CD14-positive monocyte (primary cell): ENCODE measurements at regions not wholly inside any gene's neighbourhood (a gene's known extent, or its start where the extent isn't known, plus 50 kb on each side); places are given as distances from the start of the nearest gene placed in this dataset.

Experiments
- DNase-seq, 3 donors: peaks; one replicate each; pipeline ENCODE4 v3.0.0-alpha.2; 2011 to 2022
- H2AFZ ChIP-seq: 2 replicates; pipeline ENCODE4 v1.6.0; 2012; ENCODE audit warnings: mild to moderate bottlenecking, low read depth, low read length, inconsistent platforms; ENCODE audit not compliant: insufficient read depth, poor library complexity, severe bottlenecking
- H3K27ac ChIP-seq, 2 donors: 1 replicate in 1 of 2; 2 replicates in 1 of 2; pipeline ENCODE4 v1.5.1; 2012 to 2013; ENCODE audit warnings: low read length in 2 of 2, control low read depth in 1 of 2, inconsistent platforms in 1 of 2, low read depth in 1 of 2, mild to moderate bottlenecking in 1 of 2
- H3K27me3 ChIP-seq, 2 donors: one replicate each; pipeline versions ENCODE4 v1.6.0 to v1.6.1; 2011 to 2013; ENCODE audit warnings: low read length in 2 of 2; ENCODE audit not compliant: control insufficient read depth in 2 of 2, insufficient read depth in 2 of 2
- H3K36me3 ChIP-seq, 2 donors: replicated peaks in 1 of 2; 1 replicate in 1 of 2; 2 replicates in 1 of 2; pipeline versions ENCODE4 v1.5.1 to v1.6.1; 2012 to 2013; ENCODE audit warnings: low read length in 2 of 2, control low read depth in 1 of 2, inconsistent platforms in 1 of 2, mild to moderate bottlenecking in 1 of 2; ENCODE audit not compliant: insufficient read depth in 2 of 2, control insufficient read depth in 1 of 2
- H3K4me1 ChIP-seq, 2 donors: 1 replicate in 1 of 2; 2 replicates in 1 of 2; pipeline versions ENCODE4 v1.5.1 to v1.6.1; 2012 to 2013; ENCODE audit warnings: low read length in 2 of 2, control low read depth in 1 of 2, inconsistent platforms in 1 of 2, mild to moderate bottlenecking in 1 of 2, moderate library complexity in 1 of 2; ENCODE audit not compliant: insufficient read depth in 2 of 2, control insufficient read depth in 1 of 2
- H3K4me2 ChIP-seq: replicated peaks from 2 replicates; pipeline ENCODE3; 2012; ENCODE audit warnings: low read length, moderate library complexity, mild to moderate bottlenecking; ENCODE audit not compliant: poor library complexity, severe bottlenecking; ENCODE audit errors: extremely low read depth
- H3K4me3 ChIP-seq, 3 experiments: fragments of 200-600 bp in 1 of 3; sonication (generic) in 1 of 3; replicated peaks in 1 of 3; 1 replicate in 2 of 3; 2 replicates in 1 of 3; pipeline ENCODE4 v1.5.1; 2011 to 2013; ENCODE audit warnings: low read length in 3 of 3, mild to moderate bottlenecking in 3 of 3, control low read depth in 2 of 3, low read depth in 2 of 3, inconsistent platforms in 1 of 3, moderate library complexity in 1 of 3
- H3K79me2 ChIP-seq: 2 replicates; pipeline ENCODE4 v1.6.0; 2012; ENCODE audit warnings: mild to moderate bottlenecking, control low read depth, inconsistent platforms, low read length, moderate library complexity; ENCODE audit not compliant: insufficient read depth
- H3K9ac ChIP-seq: 2 replicates; pipeline ENCODE4 v1.6.0; 2017; ENCODE audit warnings: low read length, mild to moderate bottlenecking; ENCODE audit not compliant: insufficient read depth, poor library complexity, severe bottlenecking
- H3K9me3 ChIP-seq, 2 donors: replicated peaks in 1 of 2; 1 replicate in 1 of 2; 2 replicates in 1 of 2; pipeline versions ENCODE4 v1.5.1 to v1.6.1; 2012 to 2013; ENCODE audit warnings: low read length in 2 of 2, control low read depth in 1 of 2; ENCODE audit not compliant: control insufficient read depth in 1 of 2, insufficient read depth in 1 of 2
- H4K20me1 ChIP-seq: 2 replicates; pipeline ENCODE4 v1.6.0; 2012; ENCODE audit warnings: mild to moderate bottlenecking, low read length, control low read depth, moderate library complexity; ENCODE audit not compliant: insufficient read depth
- H3K27ac Mint-ChIP-seq, 7 donors: one replicate each; pipeline ENCODE4 v1.8.0; 2020; ENCODE audit warnings: mild to moderate bottlenecking in 7 of 7, mixed read lengths in 7 of 7, moderate library complexity in 6 of 7, inconsistent platforms in 2 of 7
- H3K27me3 Mint-ChIP-seq, 3 donors: one replicate each; pipeline ENCODE4 v1.8.0; 2021 to 2022; ENCODE audit warnings: low read depth in 3 of 3, mild to moderate bottlenecking in 3 of 3, mixed read lengths in 3 of 3, moderate library complexity in 3 of 3, inconsistent platforms in 1 of 3
- H3K36me3 Mint-ChIP-seq, 2 donors: one replicate each; pipeline ENCODE4 v1.8.0; 2020; ENCODE audit warnings: mixed read lengths in 2 of 2, inconsistent platforms in 1 of 2, mild to moderate bottlenecking in 1 of 2
- H3K4me1 Mint-ChIP-seq: one replicate; pipeline ENCODE4 v1.8.0; 2020; ENCODE audit warnings: mild to moderate bottlenecking, mixed read lengths
- H3K4me3 Mint-ChIP-seq, 2 donors: one replicate each; pipeline ENCODE4 v1.8.0; 2020; ENCODE audit warnings: mild to moderate bottlenecking in 2 of 2, mixed read lengths in 2 of 2, moderate library complexity in 1 of 2
- H3K9me3 Mint-ChIP-seq, 7 donors: one replicate each; pipeline ENCODE4 v1.8.0; 2020 to 2022; ENCODE audit warnings: mixed read lengths in 7 of 7, mild to moderate bottlenecking in 6 of 7, moderate library complexity in 6 of 7, inconsistent platforms in 2 of 7
- CTCF ChIP-seq: fragments of 200-600 bp; IDR thresholded peaks from one replicate; pipeline ENCODE4 v1.8.0; 2022; ENCODE audit warnings: antibody characterized with exemption, mild to moderate bottlenecking
- WGBS: methylation state at CpG from one replicate; pipeline ENCODE4 v1.1.5; 2013; ENCODE audit warnings: missing lambda C conversion rate; ENCODE audit not compliant: insufficient coverage; 5-methylcytosine and 5-hydroxymethylcytosine counted together
- intact Hi-C, 2 donors: fragments of 100-400 bp; cut with micrococcal nuclease; formaldehyde crosslinking; loops; one replicate each; pipeline versions ENCODE4 v1.15.0 to v1.15.1; 2023

DNA sequence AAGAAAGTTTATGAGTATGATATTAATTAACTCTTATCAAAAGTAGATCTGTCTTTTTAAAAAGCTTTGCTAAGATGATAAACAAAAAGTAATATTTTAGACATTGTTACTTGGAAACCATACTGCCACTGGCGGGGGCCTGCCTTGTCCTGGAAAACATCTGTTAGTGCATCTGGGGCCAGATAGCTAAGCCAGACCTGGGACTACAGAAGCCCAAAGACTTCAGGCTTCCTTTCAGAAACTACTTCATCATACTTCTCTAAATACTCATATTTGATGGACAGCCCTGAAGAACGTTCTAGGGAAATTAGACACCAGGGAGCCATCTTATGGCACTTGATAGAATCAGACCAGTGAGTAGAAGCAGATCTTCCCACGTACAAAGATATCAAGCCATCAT is 795.4 kb upstream of the SEMA6D start:
- Histone ChIP-seq H3K9ac (no peak overlapping the region), H3K36me3 (no peaks in the 10 kb centered on the region), H3K9me3 (peaks cover 5 to 16% of the 10 kb centered on the region in 2 donors), H2AFZ (no peak overlapping the region), H3K27ac (no peak overlapping the region), H4K20me1 (no peaks in the 10 kb centered on the region), H3K79me2 (no peaks in the 10 kb centered on the region), H3K4me1 (no peaks in the 10 kb centered on the region), H3K27me3 (no peaks in the 10 kb centered on the region), H3K4me2 (no peak overlapping the region), H3K4me3 (no peak overlapping the region)
- H3K9me3 Mint-ChIP-seq, result peaks cover 0 to 14% (median 4%) of the 10 kb centered on the region in 7 donors
- no peak for TF ChIP-seq CTCF
- intact Hi-C loops, result no loop called here
- H3K27ac Mint-ChIP-seq, result no peak overlapping the region
- WGBS, result 75% methylated on average over 1 of the region's 3 CpGs
- H3K27me3 Mint-ChIP-seq, result no peaks in the 10 kb centered on the region
- H3K4me3 Mint-ChIP-seq, result no peak overlapping the region
- H3K4me1 Mint-ChIP-seq, result no peaks in the 10 kb centered on the region
- no peaks in the 10 kb centered on the region for H3K36me3 Mint-ChIP-seq
- no peak for DNase-seq

- Mint-ChIP-seq H3K4me3 (no peak overlapping the region), H3K27ac (no peak overlapping the region), H3K9me3 (peaks cover 0 to 6% (median 2%) of the 10 kb centered on the region in 7 donors), H3K27me3 (peaks cover 0 to 2% (median 0%) of the 10 kb centered on the region in 3 donors), H3K36me3 (no peaks in the 10 kb centered on the region), H3K4me1 (no peaks in the 10 kb centered on the region)
- Histone ChIP-seq H3K4me1 (no peaks in the 10 kb centered on the region), H3K27ac (no peak overlapping the region), H3K9ac (no peak overlapping the region), H3K79me2 (no peaks in the 10 kb centered on the region), H2AFZ (no peak overlapping the region), H3K4me2 (no peak overlapping the region), H3K27me3 (no peaks in the 10 kb centered on the region), H3K4me3 (no peak overlapping the region), H3K9me3 (peaks cover 0 to 4% of the 10 kb centered on the region in 2 donors), H3K36me3 (no peaks in the 10 kb centered on the region), H4K20me1 (no peaks in the 10 kb centered on the region)
- DNase-seq, result no peak
- intact Hi-C loops, result no loop called here
- TF ChIP-seq CTCF, result no peak
Measured at GRCh38 chr15:46930426-46930825, 786.9 kb upstream of the SEMA6D start.
